HG03097 (cell line): ENCODE measurements at regions not wholly inside any gene's neighbourhood (a gene's known extent, or its start where the extent isn't known, plus 50 kb on each side); places are given as distances from the start of the nearest gene placed in this dataset.
A peak's percentile ranks its signal among the peaks of the same experiment; 100 is the strongest.
"Not testable (repeated sequence)": the region's sequence is repeated elsewhere in the genome, so short reads cannot be mapped to it uniquely, and the experiment has no call there.

ENCODE experiments used
- ATAC-seq: cut with Tn5 transposase; IDR thresholded peaks from one replicate; pipeline ENCODE4 v1.9.1; 2021; ENCODE audit not compliant: unreplicated experiment, low FRiP score

DNA sequence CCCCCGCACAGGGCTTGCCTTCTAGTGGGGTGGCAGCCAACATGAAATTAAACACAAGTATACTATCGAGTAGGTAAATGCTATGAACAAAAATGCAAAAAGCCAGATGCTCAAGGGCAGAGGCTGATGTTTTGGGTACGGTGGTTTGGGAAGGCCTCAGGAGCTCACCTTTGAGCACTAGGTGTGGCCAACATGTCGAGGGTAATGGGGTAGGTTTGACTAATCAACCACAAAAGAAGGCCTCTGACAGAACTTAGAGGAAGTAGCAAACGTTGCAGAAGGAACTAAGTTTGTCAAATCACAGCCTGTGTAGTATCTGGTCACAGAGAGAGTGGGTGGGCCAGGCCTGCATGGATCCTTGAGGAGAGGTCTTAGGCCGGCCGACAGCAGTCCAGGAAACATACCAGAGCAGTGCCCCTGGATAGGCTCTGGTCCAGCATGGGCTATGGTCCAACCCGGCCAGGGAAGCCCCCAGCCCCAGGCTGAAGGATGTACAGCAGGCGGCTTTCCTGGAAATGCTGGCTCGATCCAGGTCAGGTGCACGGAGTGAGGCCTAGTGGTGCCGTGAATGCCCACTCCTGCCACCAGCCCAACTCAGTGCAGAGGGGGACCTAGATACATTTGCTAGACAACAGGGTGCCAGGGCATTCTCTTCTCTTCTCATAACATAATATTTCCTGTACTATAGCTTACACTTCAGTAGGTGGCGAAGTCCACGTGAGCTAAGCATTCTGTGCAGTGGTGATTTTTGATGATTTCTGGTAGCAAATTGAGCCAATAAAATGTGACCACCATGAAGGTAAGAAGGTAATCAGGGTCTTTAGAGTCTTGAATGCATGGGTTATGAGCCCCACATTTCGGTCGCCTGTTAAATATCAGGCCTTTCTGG, 56.3 kb upstream of the CD93 start:
- ATAC-seq, result peak; percentile 59

DNA sequence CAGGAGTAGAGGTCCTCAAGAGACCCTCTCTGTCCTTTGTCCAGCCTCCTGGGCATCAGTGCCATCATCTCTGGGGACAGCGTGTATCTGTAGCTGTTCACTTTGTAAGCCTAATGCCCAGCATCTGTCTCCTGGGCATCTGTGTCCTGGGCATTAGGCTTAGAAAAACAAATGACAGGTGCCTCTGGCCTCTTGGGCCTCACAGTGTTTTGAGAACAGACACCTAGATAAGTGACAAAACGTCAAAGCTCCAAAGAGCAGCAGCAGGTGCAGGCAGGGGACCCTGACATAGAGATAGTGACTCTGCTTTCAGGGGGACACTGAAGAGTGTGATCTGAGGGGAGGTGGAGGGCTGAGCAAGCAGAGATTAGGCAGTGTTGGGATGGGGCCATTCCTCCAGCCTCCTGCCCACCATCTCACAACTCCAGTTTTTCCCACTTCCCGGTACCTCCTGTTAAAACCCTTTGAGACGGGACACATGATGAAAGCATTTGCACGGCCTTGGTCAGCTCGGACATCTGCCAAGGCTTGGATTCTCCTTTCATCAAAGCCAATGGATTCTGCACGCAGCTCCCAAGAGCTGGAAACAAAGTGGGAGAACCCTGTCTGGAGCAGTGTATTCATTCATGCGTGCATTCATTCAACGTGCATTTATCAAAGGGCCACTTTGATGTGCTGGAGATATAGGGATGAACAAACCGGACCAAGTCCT, 55.5 kb upstream of the CD93 start:
- ATAC-seq, result no peak

DNA sequence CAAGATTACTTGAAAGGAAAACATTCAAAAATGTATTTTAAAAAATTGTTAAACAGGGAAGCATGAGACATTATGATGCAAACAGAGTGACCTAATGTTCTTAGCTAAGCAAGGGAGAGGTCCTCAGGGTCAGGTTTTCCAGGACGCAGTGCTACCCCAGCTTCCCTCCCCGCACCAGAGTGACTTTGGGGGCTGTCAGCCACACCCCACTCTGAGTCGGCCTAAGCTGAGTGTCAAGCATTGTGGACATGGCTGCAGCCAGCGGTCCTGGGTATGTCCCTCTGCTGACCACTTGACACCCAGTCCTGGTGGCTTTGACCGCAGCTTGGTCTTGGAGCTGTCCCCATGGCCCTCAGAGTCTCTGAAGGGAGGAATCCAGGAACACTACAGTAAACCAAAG, 54.9 kb upstream of the CD93 start:
- ATAC-seq, result no peak

DNA sequence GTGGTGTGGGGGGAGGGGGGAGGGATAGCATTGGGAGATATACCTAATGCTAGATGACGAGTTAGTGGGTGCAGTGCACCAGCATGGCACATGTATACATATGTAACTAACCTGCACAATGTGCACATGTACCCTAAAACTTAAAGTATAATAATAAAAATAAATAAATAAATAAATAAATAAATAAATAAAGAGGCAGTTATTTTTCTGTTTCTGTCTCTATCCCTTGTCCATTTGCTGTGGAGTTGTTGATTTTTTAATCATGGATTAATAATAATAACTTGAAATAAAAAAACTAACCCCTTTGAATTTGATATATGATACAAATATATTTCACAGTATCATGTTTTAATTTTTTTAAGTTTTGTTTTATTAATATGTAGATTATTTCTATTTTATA, 53.9 kb upstream of the CD93 start:
- not testable (repeated sequence) for ATAC-seq

DNA sequence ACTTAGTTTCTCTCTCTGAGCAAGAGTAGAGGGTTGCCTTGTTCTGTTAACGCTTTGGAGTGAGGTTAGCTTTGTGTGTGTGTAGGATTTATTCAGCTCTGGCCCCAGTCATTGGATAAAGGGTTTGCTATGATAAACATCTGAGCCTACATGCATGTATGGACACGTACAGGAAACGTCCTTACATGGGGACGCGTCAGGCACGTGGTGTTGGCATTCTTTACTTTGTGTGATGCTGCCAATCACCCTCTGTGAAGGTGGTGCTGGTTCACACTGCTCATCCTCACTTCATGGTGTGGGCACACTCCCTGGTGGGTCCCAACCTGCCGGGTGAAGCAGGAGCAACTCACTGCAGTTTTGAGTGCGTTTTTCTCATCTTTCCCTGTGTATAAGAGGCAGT, 53.4 kb upstream of the CD93 start:
- ATAC-seq, result no peak

DNA sequence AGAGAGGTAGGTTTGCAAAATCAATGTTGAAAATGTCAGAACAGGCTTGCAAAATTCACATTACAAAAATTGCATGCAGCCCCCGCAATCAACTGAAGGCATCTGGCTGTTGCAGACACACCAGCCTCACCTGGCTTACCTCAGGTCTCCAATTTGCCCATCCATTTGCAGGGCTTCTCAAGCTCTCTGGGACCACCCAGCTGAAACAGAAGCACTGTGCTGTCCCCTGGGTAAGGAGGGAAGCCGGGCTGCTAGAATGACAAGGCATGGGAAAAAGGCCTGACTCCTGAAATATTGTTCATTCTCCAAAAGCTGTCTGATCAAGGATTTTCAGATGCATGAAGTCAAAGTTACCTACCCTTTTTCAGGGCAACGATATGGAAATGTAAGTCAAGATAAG, 52.6 kb upstream of the CD93 start:
- ATAC-seq, result no peak

DNA sequence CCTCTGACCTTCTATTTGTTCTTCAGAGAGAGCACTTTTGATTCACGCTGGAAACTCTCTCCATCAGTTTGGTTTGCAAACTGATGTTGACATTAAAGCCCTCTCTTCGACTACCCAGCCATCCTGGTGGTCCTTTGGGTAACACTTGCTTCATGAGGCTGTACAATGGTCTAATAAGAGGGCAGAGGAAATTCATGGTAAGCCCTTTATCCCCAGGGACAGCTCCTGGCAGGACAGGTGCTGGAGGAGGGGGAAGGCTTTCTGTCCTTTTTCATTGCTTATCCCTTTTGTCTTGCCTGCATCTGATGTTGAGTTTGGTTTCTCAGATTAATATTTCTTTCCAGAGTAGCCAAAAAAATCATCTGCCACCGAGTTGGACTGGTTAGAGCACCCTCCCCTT, 52.1 kb upstream of the CD93 start:
- no peak for ATAC-seq

DNA sequence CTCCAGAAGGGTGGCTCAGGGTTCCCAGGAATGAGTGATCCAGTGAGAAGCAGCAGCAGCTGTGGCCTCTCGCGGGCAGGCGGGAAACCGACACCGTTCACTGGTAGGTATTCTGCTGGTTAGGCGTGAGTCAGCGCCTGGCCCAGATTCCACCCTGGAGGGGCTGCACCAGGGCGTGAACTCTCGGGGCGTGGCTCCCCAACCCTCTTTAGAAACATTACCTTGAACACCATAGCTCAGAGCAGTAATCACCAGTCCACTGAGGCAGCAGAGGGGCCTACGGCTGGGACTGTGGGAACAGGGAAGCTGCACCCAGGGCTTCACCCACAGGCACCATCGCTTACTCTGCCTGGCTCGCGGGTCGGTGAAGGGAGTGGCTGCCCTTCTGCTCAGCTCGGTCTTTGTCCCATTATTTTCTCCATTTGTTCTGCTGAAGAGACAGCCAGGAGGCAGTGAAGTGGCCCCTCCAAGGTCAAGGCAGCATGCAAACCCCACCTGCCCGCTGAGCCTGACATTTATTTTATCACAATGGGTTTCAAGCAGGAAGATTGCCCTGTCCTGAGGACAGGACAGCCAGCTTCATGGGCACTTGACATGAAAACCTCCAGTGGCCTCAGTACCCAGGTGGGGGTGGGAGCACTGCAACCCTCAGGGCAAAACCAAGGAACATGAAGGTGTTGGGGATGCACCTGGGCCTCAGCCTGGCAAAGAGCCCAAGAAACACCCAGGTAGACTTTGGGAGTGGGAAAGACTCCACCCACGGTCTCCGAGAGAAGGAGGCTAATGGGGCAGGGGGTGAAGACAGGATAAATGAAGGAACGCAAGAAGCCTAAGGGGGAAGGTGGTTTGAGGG, 51.0 kb upstream of the CD93 start:
- no peak for ATAC-seq

DNA sequence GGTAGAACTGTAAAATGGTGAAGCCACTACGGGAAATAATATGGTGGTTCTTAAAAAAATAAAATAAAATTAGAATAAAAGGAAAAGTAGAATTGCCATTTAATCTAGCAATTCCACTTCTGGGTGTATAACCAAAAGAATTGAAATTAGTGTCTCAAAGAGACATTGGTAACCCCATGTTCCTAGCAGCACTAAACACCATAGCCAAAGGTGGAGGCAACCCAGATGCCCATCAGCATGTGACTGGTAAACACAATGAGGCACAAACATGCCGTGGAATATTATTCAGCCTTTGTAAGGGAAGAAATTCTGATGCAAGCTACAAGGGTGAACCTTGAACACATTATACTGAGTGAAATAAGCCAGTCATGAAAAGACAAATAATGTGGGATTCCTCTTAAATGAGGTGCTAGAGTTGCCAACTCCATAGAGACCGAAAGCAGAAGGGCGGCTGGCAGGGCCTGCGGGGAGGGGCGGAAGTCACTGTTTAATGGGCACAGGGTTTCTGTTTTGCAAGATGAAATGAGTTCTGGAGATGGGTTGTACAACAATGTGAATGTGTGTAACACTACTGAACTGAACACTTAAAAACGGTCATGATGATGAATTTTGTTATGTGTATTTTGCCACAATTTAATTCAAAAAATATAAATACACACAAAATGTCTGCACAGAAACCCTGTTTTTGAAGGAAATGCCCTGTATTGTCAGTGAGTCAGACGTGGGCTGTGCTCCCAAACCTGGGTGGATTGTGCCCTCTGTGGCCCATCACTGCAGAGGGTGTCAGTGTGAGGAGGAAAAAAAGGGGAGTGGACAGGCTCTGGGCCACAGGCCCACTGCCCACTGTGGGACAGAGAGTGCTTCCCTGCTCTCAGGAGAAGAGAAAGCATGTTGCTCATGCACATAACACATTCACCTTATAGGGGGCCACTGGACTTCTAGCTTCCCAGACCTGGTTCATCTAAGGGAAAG, 49.6 kb upstream of the CD93 start:
- no peak for ATAC-seq
